SK-N-SH (cell line): ENCODE measurements at regions not wholly inside any gene's neighbourhood (a gene's known extent, or its start where the extent isn't known, plus 50 kb on each side); places are given as distances from the start of the nearest gene placed in this dataset.

Experiments
- CTCF ChIA-PET: fragments of 300-600, 350-600 bp; formaldehyde crosslinking; extraction: SDS; loops from one replicate; lab custom pipeline; 2021; lab: Yijun Ruan, JAX
- POLR2A ChIA-PET: fragments of 350-600 bp; sonication (Branson Sonifier 250); formaldehyde crosslinking; extraction: SDS; loops from one replicate; lab custom pipeline; 2020; ENCODE audit warnings: antibody characterized with exemption, inconsistent platforms; lab: Yijun Ruan, JAX
- DNase-seq: peaks from one replicate; pipeline ENCODE4 v3.0.0; 2012
- H2AFZ ChIP-seq: fragments of 200-600 bp; sonication (generic); 2 replicates; pipeline ENCODE4 v1.8.1; 2016; ENCODE audit warnings: antibody characterized with exemption, mild to moderate bottlenecking, low read depth
- H3F3A ChIP-seq: fragments of 200-600 bp; sonication (generic); replicated peaks from 2 replicates; pipeline ENCODE3; 2016; ENCODE audit warnings: antibody characterized with exemption, mild to moderate bottlenecking; ENCODE audit not compliant: insufficient read depth
- H3K27ac ChIP-seq, 2 experiments: fragments of 200-500 bp in 1 of 2; fragments of 200-600 bp in 1 of 2; sonication (Bioruptor generic) in 1 of 2; sonication (generic), shearing (Covaris generic) in 1 of 2; 2 replicates each; pipeline versions ENCODE4 v1.5.1 to v1.6.1; 2014 to 2016; ENCODE audit warnings: low read depth in 2 of 2, inconsistent platforms in 1 of 2, low read length in 1 of 2, mild to moderate bottlenecking in 1 of 2, mixed read lengths in 1 of 2
- H3K27me3 ChIP-seq: fragments of 200-600 bp; sonication (generic), shearing (Covaris generic); 2 replicates; pipeline ENCODE4 v1.6.1; 2016; ENCODE audit warnings: mixed run types; ENCODE audit not compliant: insufficient read depth
- H3K36me3 ChIP-seq, 2 experiments: fragments of 200-500 bp in 1 of 2; fragments of 200-600 bp in 1 of 2; sonication (Bioruptor generic) in 1 of 2; sonication (generic) in 1 of 2; replicated peaks in 1 of 2; 2 replicates each; pipeline versions ENCODE3 to v1.5.1; 2014 to 2016; ENCODE audit warnings: low read length in 1 of 2, mild to moderate bottlenecking in 1 of 2; ENCODE audit not compliant: insufficient read depth in 2 of 2, control insufficient read depth in 1 of 2
- H3K4me1 ChIP-seq, 2 experiments: fragments of 200-500 bp in 1 of 2; fragments of 200-600 bp in 1 of 2; sonication (Bioruptor generic) in 1 of 2; sonication (generic), shearing (Covaris generic) in 1 of 2; 2 replicates each; pipeline versions ENCODE4 v1.5.1 to v1.6.1; 2014 to 2016; ENCODE audit warnings: low read depth in 1 of 2, low read length in 1 of 2, mixed run types in 1 of 2; ENCODE audit not compliant: insufficient read depth in 2 of 2, control insufficient read depth in 1 of 2
- H3K4me2 ChIP-seq: fragments of 200-600 bp; sonication (generic), shearing (Covaris generic); 2 replicates; pipeline ENCODE4 v1.6.1; 2017; ENCODE audit warnings: mixed run types
- H3K4me3 ChIP-seq, 2 experiments: fragments of 200-500 bp in 1 of 2; fragments of 200-600 bp in 1 of 2; sonication (Bioruptor generic) in 1 of 2; sonication (generic), shearing (Covaris generic) in 1 of 2; 2 replicates each; pipeline versions ENCODE4 v1.5.1 to v1.8.1; 2014 to 2016; ENCODE audit warnings: low read depth in 2 of 2, inconsistent platforms in 1 of 2, low read length in 1 of 2, mild to moderate bottlenecking in 1 of 2, mixed read lengths in 1 of 2, moderate library complexity in 1 of 2
- H3K79me2 ChIP-seq: fragments of 200-600 bp; sonication (generic); 2 replicates; pipeline ENCODE4 v1.8.1; 2017; ENCODE audit warnings: mild to moderate bottlenecking; ENCODE audit not compliant: insufficient read depth
- H3K9ac ChIP-seq: fragments of 200-600 bp; sonication (generic); 2 replicates; pipeline ENCODE4 v1.6.1; 2017; ENCODE audit warnings: mixed run types
- H3K9me2 ChIP-seq: fragments of 200-600 bp; sonication (generic); 2 replicates; pipeline ENCODE4 v1.6.1; 2017; ENCODE audit warnings: mixed run types
- H3K9me3 ChIP-seq: fragments of 200-600 bp; sonication (generic); 2 replicates; pipeline ENCODE4 v1.6.1; 2017; ENCODE audit warnings: mixed run types, mild to moderate bottlenecking, moderate library complexity
- H4K20me1 ChIP-seq: fragments of 200-600 bp; sonication (generic); 2 replicates; pipeline ENCODE4 v1.6.1; 2017; ENCODE audit warnings: mild to moderate bottlenecking, mixed run types; ENCODE audit not compliant: insufficient read depth
- ELF1 ChIP-seq: IDR thresholded peaks from 2 replicates; pipeline ENCODE4 v1.4.0; 2012
- EZH2phosphoT487 ChIP-seq: fragments of 200-600 bp; sonication (generic); IDR thresholded peaks from 2 replicates; pipeline ENCODE4 v1.6.1; 2017; ENCODE audit warnings: low read depth, mixed run types, mild to moderate bottlenecking, antibody characterized with exemption, moderate library complexity, borderline replicate concordance
- FOSL2 ChIP-seq: IDR thresholded peaks from 2 replicates; pipeline ENCODE4 v1.4.0; 2012; ENCODE audit warnings: low read depth, mild to moderate bottlenecking, moderate library complexity, borderline replicate concordance
- FOXJ3 ChIP-seq: sonication (generic); formaldehyde crosslinking; IDR thresholded peaks from 2 replicates; pipeline ENCODE4 v1.5.1; 2020; ENCODE audit warnings: mild to moderate bottlenecking, missing genetic modification reagents
- MXI1 ChIP-seq: IDR thresholded peaks from 2 replicates; pipeline ENCODE4 v1.6.1; 2012; ENCODE audit warnings: mild to moderate bottlenecking, low read depth, low read length, improper control_type of control experiment
- NRF1 ChIP-seq: IDR thresholded peaks from 2 replicates; pipeline ENCODE4 v1.6.1; 2012; ENCODE audit warnings: low read depth, mild to moderate bottlenecking, low read length
- RCOR1 ChIP-seq: fragments of 150-350 bp; IDR thresholded peaks from 2 replicates; pipeline ENCODE4 v1.6.1; 2017; ENCODE audit warnings: antibody characterized with exemption, low read length
- RFX5 ChIP-seq: IDR thresholded peaks from 2 replicates; pipeline ENCODE4 v1.6.1; 2012; ENCODE audit warnings: mild to moderate bottlenecking, improper control_type of control experiment, low read length
- RXRA ChIP-seq: IDR thresholded peaks from 2 replicates; pipeline ENCODE4 v1.4.0; 2012; ENCODE audit warnings: low read depth, mild to moderate bottlenecking, borderline replicate concordance
- SIN3A ChIP-seq: IDR thresholded peaks from 2 replicates; pipeline ENCODE4 v1.6.1; 2012; ENCODE audit warnings: low read depth, mild to moderate bottlenecking, low read length, moderate library complexity, borderline replicate concordance
- TCF12 ChIP-seq: IDR thresholded peaks from 2 replicates; pipeline ENCODE4 v1.4.0; 2012
- WGBS: methylation state at CpG from one replicate; pipeline ENCODE4 v1.1.6; 2017; ENCODE audit warnings: low lambda C conversion rate; 5-methylcytosine and 5-hydroxymethylcytosine counted together
- TF ChIP-seq, protein P1 (sequence below): IDR thresholded peaks from 2 replicates; pipeline ENCODE4; 2012
- TF ChIP-seq, protein P2 (sequence below): fragments of 200-600 bp; sonication (generic); IDR thresholded peaks from 2 replicates; pipeline ENCODE4 v1.6.1; 2017; ENCODE audit warnings: antibody characterized with exemption, mild to moderate bottlenecking, moderate library complexity
- TF ChIP-seq, protein P3 (sequence below): IDR thresholded peaks from 2 replicates; pipeline ENCODE4 v1.4.0; 2012; ENCODE audit warnings: low read depth

DNA sequence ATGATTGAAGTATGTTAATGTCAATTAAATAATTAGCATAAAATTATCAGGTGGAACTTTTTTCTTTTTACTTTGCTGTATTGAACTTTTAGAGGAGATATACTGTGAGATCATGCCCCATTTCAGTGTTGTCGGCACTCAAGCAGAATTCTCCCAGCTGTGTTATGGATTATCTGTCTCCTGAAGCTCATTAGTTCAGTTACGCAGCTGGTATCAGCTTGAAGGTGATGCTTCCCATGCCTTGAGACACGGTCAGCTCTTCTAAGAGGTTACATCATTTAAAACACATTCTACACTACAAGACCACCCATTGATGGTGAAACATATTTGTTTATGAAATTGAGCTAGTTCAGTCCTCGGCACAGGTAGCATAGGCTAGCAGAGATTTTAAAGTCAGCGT is 68.9 kb upstream of the PHACTR2 start:
- H3K27me3 ChIP-seq: no peaks in the 10 kb centered on the region
- H3K79me2 ChIP-seq: no peaks in the 10 kb centered on the region
- no peak overlapping the region for H3K9ac ChIP-seq
- TF ChIP-seq, protein P1, sequence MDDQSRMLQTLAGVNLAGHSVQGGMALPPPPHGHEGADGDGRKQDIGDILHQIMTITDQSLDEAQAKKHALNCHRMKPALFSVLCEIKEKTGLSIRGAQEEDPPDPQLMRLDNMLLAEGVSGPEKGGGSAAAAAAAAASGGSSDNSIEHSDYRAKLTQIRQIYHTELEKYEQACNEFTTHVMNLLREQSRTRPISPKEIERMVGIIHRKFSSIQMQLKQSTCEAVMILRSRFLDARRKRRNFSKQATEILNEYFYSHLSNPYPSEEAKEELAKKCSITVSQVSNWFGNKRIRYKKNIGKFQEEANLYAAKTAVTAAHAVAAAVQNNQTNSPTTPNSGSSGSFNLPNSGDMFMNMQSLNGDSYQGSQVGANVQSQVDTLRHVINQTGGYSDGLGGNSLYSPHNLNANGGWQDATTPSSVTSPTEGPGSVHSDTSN: no peak
- no peak for TF ChIP-seq SIN3A
- TF ChIP-seq NRF1: no peak
- TF ChIP-seq RXRA: no peak
- TF ChIP-seq, protein P2, sequence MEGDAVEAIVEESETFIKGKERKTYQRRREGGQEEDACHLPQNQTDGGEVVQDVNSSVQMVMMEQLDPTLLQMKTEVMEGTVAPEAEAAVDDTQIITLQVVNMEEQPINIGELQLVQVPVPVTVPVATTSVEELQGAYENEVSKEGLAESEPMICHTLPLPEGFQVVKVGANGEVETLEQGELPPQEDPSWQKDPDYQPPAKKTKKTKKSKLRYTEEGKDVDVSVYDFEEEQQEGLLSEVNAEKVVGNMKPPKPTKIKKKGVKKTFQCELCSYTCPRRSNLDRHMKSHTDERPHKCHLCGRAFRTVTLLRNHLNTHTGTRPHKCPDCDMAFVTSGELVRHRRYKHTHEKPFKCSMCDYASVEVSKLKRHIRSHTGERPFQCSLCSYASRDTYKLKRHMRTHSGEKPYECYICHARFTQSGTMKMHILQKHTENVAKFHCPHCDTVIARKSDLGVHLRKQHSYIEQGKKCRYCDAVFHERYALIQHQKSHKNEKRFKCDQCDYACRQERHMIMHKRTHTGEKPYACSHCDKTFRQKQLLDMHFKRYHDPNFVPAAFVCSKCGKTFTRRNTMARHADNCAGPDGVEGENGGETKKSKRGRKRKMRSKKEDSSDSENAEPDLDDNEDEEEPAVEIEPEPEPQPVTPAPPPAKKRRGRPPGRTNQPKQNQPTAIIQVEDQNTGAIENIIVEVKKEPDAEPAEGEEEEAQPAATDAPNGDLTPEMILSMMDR: no peak
- no peak for TF ChIP-seq TCF12
- TF ChIP-seq, protein P3, sequence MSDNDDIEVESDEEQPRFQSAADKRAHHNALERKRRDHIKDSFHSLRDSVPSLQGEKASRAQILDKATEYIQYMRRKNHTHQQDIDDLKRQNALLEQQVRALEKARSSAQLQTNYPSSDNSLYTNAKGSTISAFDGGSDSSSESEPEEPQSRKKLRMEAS: no peak
- TF ChIP-seq MXI1: no peak
- TF ChIP-seq ELF1: no peak
- TF ChIP-seq RCOR1: no peak
- TF ChIP-seq FOSL2: no peak
- no peak for TF ChIP-seq EZH2phosphoT487
- TF ChIP-seq FOXJ3 (CRISPR knock-in tag): no peak
- H3K9me2 ChIP-seq: no peaks in the 10 kb centered on the region
- WGBS: 97% methylated on average over 5 of the region's 5 CpGs
- peaks cover 13% of the 10 kb centered on the region for H3F3A ChIP-seq
- H2AFZ ChIP-seq: no peak overlapping the region
- H3K4me2 ChIP-seq: no peak overlapping the region
- no peaks in the 10 kb centered on the region for H3K36me3 ChIP-seq
- POLR2A ChIA-PET: no interaction called here
- no peaks in the 10 kb centered on the region for H4K20me1 ChIP-seq
- CTCF ChIA-PET: interaction anchor here (1.5 to 1.7 kb wide), 2 partner anchors 33 to 34 kb away, joined by 4 to 6 read pairs; no protein-coding TSS in a partner anchor
- DNase-seq: no peak
- no peaks in the 10 kb centered on the region for H3K9me3 ChIP-seq
- H3K4me3 ChIP-seq: no peak overlapping the region
- H3K27ac ChIP-seq: no peak overlapping the region
- peaks cover 0 to 5% of the 10 kb centered on the region in 2 experiments; a peak in 3 of 4 replicates for H3K4me1 ChIP-seq

DNA sequence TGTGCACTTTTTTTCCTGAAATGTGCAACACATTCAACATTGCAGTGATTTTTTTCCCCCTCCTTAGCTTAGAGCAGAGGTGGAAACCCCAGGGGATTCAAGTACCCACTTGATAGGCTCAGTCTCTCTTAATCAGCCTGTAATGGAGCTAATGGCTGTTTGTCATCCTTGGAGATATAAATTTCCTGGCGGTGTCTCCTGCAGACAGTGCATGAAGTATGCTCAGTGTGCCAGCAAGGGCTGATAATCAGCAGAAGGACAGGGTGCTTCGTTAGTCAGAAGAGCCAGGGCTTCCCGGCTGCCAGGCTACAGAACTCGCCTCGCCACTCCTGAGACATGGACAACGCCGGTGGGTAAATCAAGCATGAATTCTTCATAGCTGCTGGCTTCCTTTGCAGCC is 69.8 kb upstream of the PHACTR2 start:
- Histone ChIP-seq H3K27ac (no peak overlapping the region), H3F3A (peaks cover 13% of the 10 kb centered on the region), H3K4me1 (peaks cover 0 to 5% of the 10 kb centered on the region in 2 experiments; a peak in 3 of 4 replicates), H3K79me2 (no peaks in the 10 kb centered on the region), H3K9me2 (no peaks in the 10 kb centered on the region), H3K4me2 (no peak overlapping the region), H2AFZ (no peak overlapping the region), H3K4me3 (no peak overlapping the region), H3K36me3 (no peaks in the 10 kb centered on the region), H4K20me1 (no peaks in the 10 kb centered on the region), H3K9me3 (no peaks in the 10 kb centered on the region), H3K9ac (no peak overlapping the region), H3K27me3 (no peaks in the 10 kb centered on the region)
- ChIA-PET POLR2A (no interaction called here), CTCF (interaction anchor here (0.9 to 1.5 kb wide), 2 partner anchors 16 to 33 kb away, joined by 3 to 4 read pairs; no protein-coding TSS in a partner anchor)
- 85% methylated on average over 7 of the region's 7 CpGs for WGBS
- DNase-seq: no peak
- no peak for TF ChIP-seq NRF1
- no peak for TF ChIP-seq RFX5
